GM12864 (cell line): ENCODE measurements at regions not wholly inside any gene's neighbourhood (a gene's known extent, or its start where the extent isn't known, plus 50 kb on each side); places are given as distances from the start of the nearest gene placed in this dataset.
"Not testable (repeated sequence)": the region's sequence is repeated elsewhere in the genome, so short reads cannot be mapped to it uniquely, and the experiment has no call there.

Experiments
- DNase-seq: peaks from one replicate; pipeline ENCODE4 v3.0.0-alpha.2; 2011; ENCODE audit warnings: low read depth
- H3K4me3 ChIP-seq: 2 replicates; pipeline ENCODE4 v1.5.1; 2011; ENCODE audit warnings: mild to moderate bottlenecking, low read depth, low read length, control low read depth
- TF ChIP-seq, protein P1 (sequence below): IDR thresholded peaks from 2 replicates; pipeline ENCODE4 v1.5.1; 2011; ENCODE audit warnings: low read depth, mild to moderate bottlenecking, moderate library complexity, low read length, control low read depth, inconsistent platforms; ENCODE audit errors: missing control alignments

DNA sequence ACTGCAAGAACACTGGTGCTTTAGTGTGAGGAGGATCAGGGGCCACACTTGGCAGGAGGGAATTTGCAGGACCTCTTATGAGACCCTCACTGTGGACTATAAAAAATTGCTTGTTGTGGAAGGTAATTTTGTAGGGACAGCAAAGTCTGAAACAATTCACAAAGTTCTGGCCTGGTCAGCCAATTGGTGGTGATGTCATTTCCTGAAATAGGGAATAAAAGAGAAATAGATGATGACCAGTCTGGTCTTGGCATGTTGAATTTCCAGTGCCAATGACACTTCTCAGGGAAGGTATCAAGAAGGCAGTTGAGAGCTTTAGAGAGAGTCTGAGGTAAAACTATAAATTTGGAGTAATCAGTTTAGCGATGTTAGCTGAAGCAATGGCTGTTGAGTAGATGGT is 129.3 kb upstream of the LMNTD1 start:
- H3K4me3 ChIP-seq = no peak overlapping the region
- TF ChIP-seq, protein P1, sequence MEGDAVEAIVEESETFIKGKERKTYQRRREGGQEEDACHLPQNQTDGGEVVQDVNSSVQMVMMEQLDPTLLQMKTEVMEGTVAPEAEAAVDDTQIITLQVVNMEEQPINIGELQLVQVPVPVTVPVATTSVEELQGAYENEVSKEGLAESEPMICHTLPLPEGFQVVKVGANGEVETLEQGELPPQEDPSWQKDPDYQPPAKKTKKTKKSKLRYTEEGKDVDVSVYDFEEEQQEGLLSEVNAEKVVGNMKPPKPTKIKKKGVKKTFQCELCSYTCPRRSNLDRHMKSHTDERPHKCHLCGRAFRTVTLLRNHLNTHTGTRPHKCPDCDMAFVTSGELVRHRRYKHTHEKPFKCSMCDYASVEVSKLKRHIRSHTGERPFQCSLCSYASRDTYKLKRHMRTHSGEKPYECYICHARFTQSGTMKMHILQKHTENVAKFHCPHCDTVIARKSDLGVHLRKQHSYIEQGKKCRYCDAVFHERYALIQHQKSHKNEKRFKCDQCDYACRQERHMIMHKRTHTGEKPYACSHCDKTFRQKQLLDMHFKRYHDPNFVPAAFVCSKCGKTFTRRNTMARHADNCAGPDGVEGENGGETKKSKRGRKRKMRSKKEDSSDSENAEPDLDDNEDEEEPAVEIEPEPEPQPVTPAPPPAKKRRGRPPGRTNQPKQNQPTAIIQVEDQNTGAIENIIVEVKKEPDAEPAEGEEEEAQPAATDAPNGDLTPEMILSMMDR = no peak
- DNase-seq = no peak

DNA sequence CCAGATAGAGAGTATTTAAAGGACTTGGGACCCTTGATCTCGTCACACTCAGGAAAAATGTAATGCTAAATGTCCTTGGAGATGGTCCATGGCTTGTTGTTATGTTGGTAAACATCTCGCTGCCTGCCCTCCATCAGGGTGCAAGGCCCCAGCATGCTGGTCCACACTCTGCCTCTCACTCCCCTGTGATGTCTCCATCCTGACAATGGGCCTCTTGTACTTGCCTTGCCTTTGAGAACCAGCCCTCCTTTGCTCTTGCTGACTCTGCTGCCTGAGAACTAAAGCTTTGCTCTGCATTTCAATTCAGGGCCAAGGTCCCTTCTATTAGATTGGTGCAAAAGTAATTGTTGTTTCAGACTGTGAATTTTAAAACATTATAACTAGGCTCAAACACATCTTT is 131.0 kb upstream of the LMNTD1 start:
- DNase-seq = no peak
- no peak overlapping the region for H3K4me3 ChIP-seq
- TF ChIP-seq, protein P1 = no peak

DNA sequence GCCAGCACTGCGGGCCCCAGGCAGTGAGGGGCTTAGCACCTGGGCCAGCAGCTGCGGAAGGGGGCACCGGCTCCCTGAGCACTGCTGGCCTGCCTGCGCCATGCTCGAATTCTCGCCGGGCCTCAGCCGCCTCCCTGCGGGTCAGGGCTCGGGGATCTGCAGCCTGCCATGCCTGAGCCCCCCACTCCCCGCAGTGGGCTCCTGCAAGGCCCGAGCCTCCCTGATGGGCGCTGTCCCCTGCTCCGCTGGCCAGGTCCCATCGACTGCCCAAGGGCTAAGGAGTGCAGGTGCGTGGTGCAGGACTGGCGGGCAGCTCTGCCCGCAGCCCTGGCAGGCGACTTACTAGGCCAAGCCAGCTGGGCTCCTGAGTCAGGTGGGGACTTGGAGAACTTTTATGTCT is 133.3 kb upstream of the LMNTD1 start:
- no peak overlapping the region for H3K4me3 ChIP-seq
- TF ChIP-seq, protein P1 = no peak
- DNase-seq = no peak

DNA sequence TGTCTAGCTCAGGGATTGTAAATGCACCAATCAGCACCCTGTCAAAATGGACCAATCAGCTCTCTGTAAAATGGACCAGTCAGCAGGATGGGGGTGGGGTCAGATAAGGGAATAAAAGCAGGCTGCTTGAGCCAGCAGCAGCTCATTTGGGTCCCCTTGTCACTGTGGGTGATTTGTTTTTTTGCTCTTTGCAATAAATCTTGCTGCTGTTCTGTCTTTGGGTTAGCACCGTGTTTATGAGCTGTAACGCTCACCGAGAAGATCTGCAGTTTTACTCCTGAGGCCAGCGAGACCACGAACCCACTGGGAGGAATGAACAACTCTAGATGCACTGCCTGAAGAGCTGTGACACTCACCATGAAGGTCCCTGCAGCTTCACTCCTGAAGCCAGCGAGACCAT is 134.1 kb upstream of the LMNTD1 start:
- H3K4me3 ChIP-seq = no peak overlapping the region
- TF ChIP-seq, protein P1 = no peak
- no peak for DNase-seq

DNA sequence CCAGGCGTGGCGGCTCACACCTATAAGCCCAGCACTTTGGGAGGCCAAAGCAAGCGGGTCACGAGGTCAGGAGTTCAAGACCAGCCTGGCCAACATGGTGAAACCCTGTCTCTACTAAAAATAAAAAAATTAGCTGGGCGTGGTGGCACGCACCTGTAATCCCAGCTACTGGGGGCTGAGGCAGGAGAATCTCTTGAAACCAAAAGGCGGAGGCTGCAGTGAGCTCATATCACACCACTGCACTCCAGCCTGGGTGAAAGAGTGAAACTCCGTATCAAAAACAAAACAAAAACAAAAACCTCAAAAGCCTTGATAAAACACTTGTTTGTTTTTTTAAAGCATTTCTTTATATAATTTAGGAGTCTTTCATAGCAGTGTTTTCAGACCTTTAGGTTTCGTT is 135.8 kb upstream of the LMNTD1 start:
- not testable (repeated sequence) for DNase-seq, H3K4me3 ChIP-seq

DNA sequence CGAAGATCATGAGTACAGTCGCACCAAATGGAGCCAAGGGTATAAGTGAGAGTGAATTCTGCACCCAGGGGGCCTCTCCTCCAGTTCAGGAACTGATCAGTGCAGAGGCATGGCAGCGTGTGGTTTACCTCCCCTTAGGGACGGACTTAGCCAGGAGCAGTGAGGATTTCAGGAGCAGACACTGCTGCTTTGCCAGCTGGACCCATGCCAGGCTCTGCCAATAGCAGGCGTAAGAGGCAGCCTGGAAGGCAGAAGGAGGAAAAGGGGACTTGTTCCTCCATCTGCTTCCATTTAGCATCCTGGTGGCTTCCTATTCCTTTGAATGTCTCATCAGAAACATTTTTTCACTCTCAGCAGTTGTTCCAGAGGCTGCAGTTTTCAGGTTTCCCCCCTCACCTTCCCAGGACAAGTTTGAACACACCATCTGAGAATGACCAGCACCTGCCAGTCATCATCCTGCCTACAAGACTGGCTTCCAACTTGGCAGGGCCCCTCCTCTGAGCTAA is 137.0 kb upstream of the LMNTD1 start:
- no peak for DNase-seq
- no peak overlapping the region for H3K4me3 ChIP-seq
- TF ChIP-seq, protein P1 = no peak

DNA sequence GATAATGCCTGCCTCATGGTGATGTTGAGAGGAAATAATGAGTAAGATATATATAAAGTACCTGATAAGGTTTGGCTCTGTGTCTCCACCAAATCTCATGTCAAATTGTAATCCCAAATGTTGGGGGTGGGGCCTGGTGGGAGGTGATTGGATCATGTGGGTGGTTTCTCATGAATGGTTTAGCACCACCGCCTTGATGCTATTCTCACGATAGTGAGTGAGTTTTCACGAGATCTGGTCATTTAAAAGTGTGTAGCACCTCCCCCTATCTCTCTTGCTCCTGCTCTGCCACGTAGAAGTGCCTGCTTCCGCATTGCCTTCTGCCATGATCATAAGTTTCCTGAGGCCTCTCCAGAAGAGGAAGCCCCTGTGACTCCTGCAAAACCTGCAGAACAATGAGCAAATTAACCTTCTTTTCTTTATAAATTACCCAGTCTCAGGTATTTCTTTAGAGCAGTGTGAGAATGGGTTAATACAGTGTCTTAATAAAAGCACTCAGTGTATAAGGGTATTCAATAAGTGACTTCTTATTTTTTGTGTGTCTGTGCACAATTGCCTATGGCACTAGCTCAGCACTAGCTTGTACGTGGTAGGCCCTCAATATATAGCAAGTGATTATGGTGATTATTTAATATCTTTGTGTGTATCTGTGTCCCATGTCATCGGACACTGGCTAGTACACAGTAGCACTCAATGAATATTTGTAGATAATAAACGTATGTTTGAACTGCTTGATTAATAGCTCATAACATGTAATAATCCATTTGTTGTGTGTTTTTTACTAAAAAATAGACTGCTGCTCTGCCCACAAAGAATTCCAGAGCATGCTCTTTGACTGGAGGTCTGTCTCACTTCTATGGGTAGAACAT is 138.1 kb upstream of the LMNTD1 start:
- TF ChIP-seq, protein P1 = no peak
- DNase-seq = no peak
- no peak overlapping the region for H3K4me3 ChIP-seq
